ENCODE measurements at regions not wholly inside any gene's neighbourhood (a gene's known extent, or its start where the extent isn't known, plus 50 kb on each side); places are given as distances from the start of the nearest gene placed in this dataset.

DNA sequence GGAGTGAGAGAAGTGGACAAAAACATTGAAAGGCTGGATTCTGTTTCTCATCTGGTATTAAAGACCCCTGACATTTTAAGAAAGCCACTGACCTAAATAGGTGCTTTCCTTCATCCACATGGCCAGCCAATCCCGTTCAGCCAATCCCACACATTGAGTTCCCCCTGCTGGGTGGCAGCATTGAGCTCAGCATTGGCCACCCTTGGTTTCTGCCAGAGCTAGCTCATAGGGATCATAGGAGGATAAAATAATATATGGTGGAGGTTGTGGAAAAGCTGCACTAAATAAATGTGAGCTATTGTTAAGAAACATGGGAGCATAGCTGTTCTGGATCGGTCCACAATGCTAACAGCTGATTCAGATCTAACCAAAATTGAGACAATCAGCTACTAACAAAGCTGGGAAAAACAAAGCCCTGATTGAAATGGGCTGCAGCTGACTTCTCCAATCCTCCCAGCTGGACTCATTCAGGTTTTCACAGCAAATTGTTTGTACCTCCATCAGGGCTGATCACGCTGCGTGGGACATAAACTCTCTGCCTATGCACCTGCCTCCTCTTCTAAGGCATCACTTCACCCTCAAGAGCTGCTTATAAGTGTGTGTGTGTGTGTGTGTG lies 256.5 kb downstream of the EMP1 start:
- no peak overlapping the region for H3K56ac ChIP-seq (ENCODE audit: low read length)
- H3K36me3 ChIP-seq (ENCODE audit: control insufficient read depth, insufficient read depth, low read length) = no peaks in the 10 kb centered on the region
- no peak overlapping the region for H3K27ac ChIP-seq (ENCODE audit: low read depth, low read length)

DNA sequence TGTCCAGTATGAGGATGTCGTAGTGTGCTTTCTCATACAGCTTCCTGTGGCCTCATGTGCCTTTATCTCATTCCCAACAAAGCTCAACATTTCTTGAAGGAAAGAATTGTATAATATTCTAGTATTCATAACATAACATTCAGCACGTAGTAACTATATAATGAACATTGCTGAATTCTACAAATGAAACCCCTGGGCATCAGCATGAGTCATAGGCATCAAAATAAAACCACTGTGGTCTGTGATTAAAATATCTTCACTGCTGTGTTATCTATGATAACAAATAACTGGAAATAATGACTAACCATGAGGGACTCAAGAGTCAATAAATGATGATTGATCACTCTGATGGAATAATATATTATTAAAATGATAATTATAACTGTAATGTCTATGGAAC lies 255.2 kb downstream of the EMP1 start:
- H3K27ac ChIP-seq (ENCODE audit: low read depth, low read length) = no peak overlapping the region
- H3K4me1 ChIP-seq (ENCODE audit: control insufficient read depth, low read depth, low read length) = no peaks in the 10 kb centered on the region
- no peak overlapping the region for H4K5ac ChIP-seq (ENCODE audit: low read length)

More for the DNA sequence above, 256.5 kb downstream of the EMP1 start:
- no peaks in the 10 kb centered on the region for H3K4me1 ChIP-seq (ENCODE audit: control insufficient read depth, low read depth, low read length)
- H3K9ac ChIP-seq (ENCODE audit: low read length) = no peak overlapping the region
- no peaks in the 10 kb centered on the region for H3K79me1 ChIP-seq (ENCODE audit: low read length)
- H3K18ac ChIP-seq (ENCODE audit: low read length) = no peak overlapping the region
- no peak overlapping the region for H4K8ac ChIP-seq (ENCODE audit: low read depth, low read length)
- no peak overlapping the region for H3K4me3 ChIP-seq (ENCODE audit: low read length)
- H3K79me2 ChIP-seq (ENCODE audit: control insufficient read depth, insufficient read depth, low read length) = no peaks in the 10 kb centered on the region
- no peak overlapping the region for H2BK120ac ChIP-seq (ENCODE audit: low read depth, low read length)
- no peak overlapping the region for H3K4me2 ChIP-seq (ENCODE audit: low read length)
- no peak overlapping the region for H2AK5ac ChIP-seq (ENCODE audit: low read length)
- WGBS (ENCODE audit: extremely low coverage, insufficient coverage, low lambda C conversion rate) = no CpG with 5 or more reads among the region's 4 CpGs
- H4K5ac ChIP-seq (ENCODE audit: low read length) = no peak overlapping the region
- H3K27me3 ChIP-seq (ENCODE audit: insufficient read depth, low read length, poor library complexity) = no peaks in the 10 kb centered on the region
- H2BK15ac ChIP-seq (replicated peaks; ENCODE audit: low read depth) = no peak overlapping the region
- no peak for DNase-seq
- no peak overlapping the region for H2BK5ac ChIP-seq (ENCODE audit: low read length)
- H3K4ac ChIP-seq (ENCODE audit: low read depth, low read length) = no peak overlapping the region
- no peak overlapping the region for H3K23ac ChIP-seq (ENCODE audit: low read length)

DNA sequence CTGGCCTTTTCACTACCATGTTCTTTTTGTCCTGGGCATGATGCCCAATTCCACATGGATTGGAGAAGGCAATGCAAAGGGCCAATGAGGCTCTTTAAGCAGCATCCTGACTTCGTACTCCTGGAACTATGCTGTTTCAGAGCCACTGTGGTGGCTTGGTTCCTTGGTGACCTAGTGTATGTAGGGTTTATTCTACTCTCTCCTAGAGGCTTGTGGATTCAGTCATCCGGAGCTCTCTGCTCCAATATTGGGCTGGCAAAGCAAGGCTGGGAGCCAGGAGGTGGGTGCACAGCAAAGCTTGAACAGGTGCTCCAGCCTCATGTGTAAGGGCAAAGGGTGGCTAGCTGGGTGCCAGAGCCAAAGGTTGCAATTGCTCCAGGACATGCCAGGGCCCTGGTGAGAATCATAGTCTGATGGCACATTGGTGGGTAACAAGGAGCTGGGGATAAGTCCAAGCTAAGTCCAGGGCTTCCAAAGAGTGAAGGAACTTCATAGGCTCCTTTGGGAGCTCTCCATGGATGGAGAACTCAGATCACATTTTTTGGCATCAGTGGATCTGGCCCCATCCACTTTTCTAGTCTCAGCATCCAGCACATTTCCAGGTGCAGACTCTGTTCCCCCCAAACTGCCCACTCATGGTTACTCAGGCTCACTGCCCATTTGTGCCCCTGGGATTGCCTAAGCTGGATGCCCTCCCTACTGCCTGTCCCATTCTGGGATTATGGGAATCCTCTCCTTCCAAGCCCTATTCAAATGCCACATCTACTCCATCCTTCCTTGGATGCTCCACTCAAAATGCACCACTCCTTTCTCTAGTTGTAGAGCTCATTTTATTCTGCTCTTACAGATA lies 253.9 kb downstream of the EMP1 start:
- WGBS (ENCODE audit: extremely low coverage, insufficient coverage, low lambda C conversion rate) = no CpG with 5 or more reads among the region's 2 CpGs
- Histone ChIP-seq H3K36me3 (ENCODE audit: control insufficient read depth, insufficient read depth, low read length) (no peaks in the 10 kb centered on the region), H3K79me1 (ENCODE audit: low read length) (no peaks in the 10 kb centered on the region)

More for the DNA sequence above, 255.2 kb downstream of the EMP1 start:
- H3K4me2 ChIP-seq (ENCODE audit: low read length) = no peak overlapping the region
- no peaks in the 10 kb centered on the region for H3K27me3 ChIP-seq (ENCODE audit: insufficient read depth, low read length, poor library complexity)
- no peak overlapping the region for H3K4me3 ChIP-seq (ENCODE audit: low read length)
- H3K23ac ChIP-seq (ENCODE audit: low read length) = no peak overlapping the region
- no peak for DNase-seq
- H2BK5ac ChIP-seq (ENCODE audit: low read length) = no peak overlapping the region
- H2BK15ac ChIP-seq (replicated peaks; ENCODE audit: low read depth) = no peak overlapping the region
- H3K4ac ChIP-seq (ENCODE audit: low read depth, low read length) = no peak overlapping the region
- no CpG with 5 or more reads among the region's 2 CpGs for WGBS (ENCODE audit: extremely low coverage, insufficient coverage, low lambda C conversion rate)
- H3K56ac ChIP-seq (ENCODE audit: low read length) = no peak overlapping the region
- no peak overlapping the region for H2BK120ac ChIP-seq (ENCODE audit: low read depth, low read length)
- no peak overlapping the region for H4K8ac ChIP-seq (ENCODE audit: low read depth, low read length)
- no peak overlapping the region for H3K18ac ChIP-seq (ENCODE audit: low read length)
- H2AK5ac ChIP-seq (ENCODE audit: low read length) = no peak overlapping the region
- no peaks in the 10 kb centered on the region for H3K79me2 ChIP-seq (ENCODE audit: control insufficient read depth, insufficient read depth, low read length)
- no peak overlapping the region for H3K9ac ChIP-seq (ENCODE audit: low read length)
- no peaks in the 10 kb centered on the region for H3K79me1 ChIP-seq (ENCODE audit: low read length)
- no peaks in the 10 kb centered on the region for H3K36me3 ChIP-seq (ENCODE audit: control insufficient read depth, insufficient read depth, low read length)

DNA sequence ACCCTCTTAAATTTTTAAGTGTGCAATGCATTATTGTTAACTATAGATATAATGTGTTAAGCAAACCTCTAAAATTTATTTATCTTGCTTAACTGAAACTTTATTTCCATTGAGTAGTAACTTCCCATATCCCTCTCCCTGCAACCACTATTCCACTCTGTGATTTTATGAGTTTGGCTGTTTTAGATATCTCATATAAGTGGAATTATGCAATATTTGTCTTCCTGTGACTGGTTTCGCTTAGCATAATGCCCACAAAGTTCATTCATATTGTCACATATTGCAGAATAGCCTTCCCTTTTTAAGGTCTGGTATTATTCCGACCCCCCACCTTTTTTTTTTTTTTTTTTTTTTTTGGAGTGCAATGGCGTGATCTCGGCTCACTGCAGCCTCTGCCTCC lies 247.6 kb downstream of the EMP1 start:
- H2BK5ac ChIP-seq (ENCODE audit: low read length) = no peak overlapping the region
- no peak for DNase-seq
- no peak overlapping the region for H3K4me3 ChIP-seq (ENCODE audit: low read length)
- H3K27me3 ChIP-seq (ENCODE audit: insufficient read depth, low read length, poor library complexity) = no peaks in the 10 kb centered on the region
- H3K4me1 ChIP-seq (ENCODE audit: control insufficient read depth, low read depth, low read length) = peaks cover 5% of the 10 kb centered on the region
- no peak overlapping the region for H3K23ac ChIP-seq (ENCODE audit: low read length)
- H3K4ac ChIP-seq (ENCODE audit: low read depth, low read length) = no peak overlapping the region
- H3K56ac ChIP-seq (ENCODE audit: low read length) = no peak overlapping the region
- H2BK120ac ChIP-seq (ENCODE audit: low read depth, low read length) = no peak overlapping the region
- H3K9ac ChIP-seq (ENCODE audit: low read length) = no peak overlapping the region
- H2BK15ac ChIP-seq (replicated peaks; ENCODE audit: low read depth) = no peak overlapping the region
- no peak overlapping the region for H4K8ac ChIP-seq (ENCODE audit: low read depth, low read length)
- H3K79me2 ChIP-seq (ENCODE audit: control insufficient read depth, insufficient read depth, low read length) = no peaks in the 10 kb centered on the region
- H3K4me2 ChIP-seq (ENCODE audit: low read length) = no peak overlapping the region
- no peaks in the 10 kb centered on the region for H3K79me1 ChIP-seq (ENCODE audit: low read length)
- no peak overlapping the region for H4K5ac ChIP-seq (ENCODE audit: low read length)
- no peak overlapping the region for H3K27ac ChIP-seq (ENCODE audit: low read depth, low read length)
- no CpG with 5 or more reads among the region's 4 CpGs for WGBS (ENCODE audit: extremely low coverage, insufficient coverage, low lambda C conversion rate)
- H3K18ac ChIP-seq (ENCODE audit: low read length) = no peak overlapping the region
- no peak overlapping the region for H2AK5ac ChIP-seq (ENCODE audit: low read length)
- no peaks in the 10 kb centered on the region for H3K36me3 ChIP-seq (ENCODE audit: control insufficient read depth, insufficient read depth, low read length)

More for the DNA sequence above, 253.9 kb downstream of the EMP1 start:
- Histone ChIP-seq H2AK5ac (ENCODE audit: low read length) (no peak overlapping the region), H3K4me2 (ENCODE audit: low read length) (no peak overlapping the region), H2BK120ac (ENCODE audit: low read depth, low read length) (no peak overlapping the region), H3K27ac (ENCODE audit: low read depth, low read length) (no peak overlapping the region), H3K4me3 (ENCODE audit: low read length) (no peak overlapping the region), H3K18ac (ENCODE audit: low read length) (no peak overlapping the region), H3K56ac (ENCODE audit: low read length) (no peak overlapping the region), H3K79me2 (ENCODE audit: control insufficient read depth, insufficient read depth, low read length) (no peaks in the 10 kb centered on the region), H2BK5ac (ENCODE audit: low read length) (no peak overlapping the region), H3K4me1 (ENCODE audit: control insufficient read depth, low read depth, low read length) (no peaks in the 10 kb centered on the region), H3K9ac (ENCODE audit: low read length) (no peak overlapping the region), H4K8ac (ENCODE audit: low read depth, low read length) (no peak overlapping the region), H2BK15ac (replicated peaks; ENCODE audit: low read depth) (no peak overlapping the region), H4K5ac (ENCODE audit: low read length) (no peak overlapping the region), H3K4ac (ENCODE audit: low read depth, low read length) (no peak overlapping the region), H3K23ac (ENCODE audit: low read length) (no peak overlapping the region), H3K27me3 (ENCODE audit: insufficient read depth, low read length, poor library complexity) (no peaks in the 10 kb centered on the region)
- DNase-seq = no peak

DNA sequence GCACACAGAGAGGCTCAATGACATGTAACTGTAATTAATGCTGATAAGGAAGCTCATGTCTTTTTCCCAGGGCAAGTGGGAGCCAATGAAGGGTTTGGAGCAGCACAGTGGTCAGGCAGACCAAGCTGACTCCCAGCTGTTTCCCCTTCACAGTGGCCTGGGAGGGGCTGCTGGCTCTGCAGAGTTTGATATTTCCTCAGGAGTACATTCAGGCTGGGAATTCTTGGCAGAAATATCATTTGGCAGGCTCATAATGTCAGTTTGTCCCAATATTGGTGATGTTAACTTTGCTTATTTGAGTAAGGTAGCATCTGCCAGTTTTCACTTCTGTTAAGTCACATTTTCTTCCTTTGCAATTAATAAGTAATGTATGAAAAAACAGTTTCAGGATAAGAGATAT lies 247.0 kb downstream of the EMP1 start:
- Histone ChIP-seq H2BK15ac (replicated peaks; ENCODE audit: low read depth) (no peak overlapping the region), H3K18ac (ENCODE audit: low read length) (no peak overlapping the region), H4K8ac (ENCODE audit: low read depth, low read length) (no peak overlapping the region), H3K56ac (ENCODE audit: low read length) (no peak overlapping the region), H2BK5ac (ENCODE audit: low read length) (no peak overlapping the region), H3K23ac (ENCODE audit: low read length) (no peak overlapping the region), H3K79me1 (ENCODE audit: low read length) (no peaks in the 10 kb centered on the region), H3K4me2 (ENCODE audit: low read length) (no peak overlapping the region), H2AK5ac (ENCODE audit: low read length) (no peak overlapping the region), H3K4me1 (ENCODE audit: control insufficient read depth, low read depth, low read length) (peaks cover 5% of the 10 kb centered on the region), H3K9ac (ENCODE audit: low read length) (no peak overlapping the region), H3K27ac (ENCODE audit: low read depth, low read length) (no peak overlapping the region), H3K36me3 (ENCODE audit: control insufficient read depth, insufficient read depth, low read length) (no peaks in the 10 kb centered on the region), H3K27me3 (ENCODE audit: insufficient read depth, low read length, poor library complexity) (no peaks in the 10 kb centered on the region), H3K4ac (ENCODE audit: low read depth, low read length) (no peak overlapping the region), H2BK120ac (ENCODE audit: low read depth, low read length) (no peak overlapping the region), H3K4me3 (ENCODE audit: low read length) (no peak overlapping the region), H4K5ac (ENCODE audit: low read length) (no peak overlapping the region), H3K79me2 (ENCODE audit: control insufficient read depth, insufficient read depth, low read length) (no peaks in the 10 kb centered on the region)
- no peak for DNase-seq
